ENCODE measurements at regions not wholly inside any gene's neighbourhood (a gene's known extent, or its start where the extent isn't known, plus 50 kb on each side); places are given as distances from the start of the nearest gene placed in this dataset.

DNA sequence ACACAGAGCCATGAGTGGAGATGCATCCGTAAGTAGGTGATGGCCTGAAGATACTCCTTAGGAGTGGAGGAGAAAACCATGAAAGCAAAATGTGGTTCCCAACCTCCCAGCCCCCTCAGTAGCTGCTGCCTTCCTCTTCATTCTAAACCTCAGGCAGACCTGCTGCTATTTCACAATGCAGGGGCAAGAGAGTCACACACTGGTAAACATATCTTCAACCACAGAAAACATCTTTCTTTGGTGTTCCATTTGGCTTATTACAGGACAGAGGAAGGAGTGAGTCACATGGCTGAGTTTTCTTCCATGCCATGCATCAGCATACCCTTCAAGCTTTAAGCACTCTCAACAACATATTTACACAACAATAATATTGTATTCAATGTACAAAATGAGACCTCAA, 342.1 kb downstream of the BMPER start:
- Histone ChIP-seq H3K4me3 (ENCODE audit: low read depth, low read length) (no peak overlapping the region), H3K27ac (no peak overlapping the region), H3K36me3 (replicated peaks) (no peaks in the 10 kb centered on the region), H3K27me3 (replicated peaks) (no peaks in the 10 kb centered on the region)
- TF ChIP-seq, protein P1, sequence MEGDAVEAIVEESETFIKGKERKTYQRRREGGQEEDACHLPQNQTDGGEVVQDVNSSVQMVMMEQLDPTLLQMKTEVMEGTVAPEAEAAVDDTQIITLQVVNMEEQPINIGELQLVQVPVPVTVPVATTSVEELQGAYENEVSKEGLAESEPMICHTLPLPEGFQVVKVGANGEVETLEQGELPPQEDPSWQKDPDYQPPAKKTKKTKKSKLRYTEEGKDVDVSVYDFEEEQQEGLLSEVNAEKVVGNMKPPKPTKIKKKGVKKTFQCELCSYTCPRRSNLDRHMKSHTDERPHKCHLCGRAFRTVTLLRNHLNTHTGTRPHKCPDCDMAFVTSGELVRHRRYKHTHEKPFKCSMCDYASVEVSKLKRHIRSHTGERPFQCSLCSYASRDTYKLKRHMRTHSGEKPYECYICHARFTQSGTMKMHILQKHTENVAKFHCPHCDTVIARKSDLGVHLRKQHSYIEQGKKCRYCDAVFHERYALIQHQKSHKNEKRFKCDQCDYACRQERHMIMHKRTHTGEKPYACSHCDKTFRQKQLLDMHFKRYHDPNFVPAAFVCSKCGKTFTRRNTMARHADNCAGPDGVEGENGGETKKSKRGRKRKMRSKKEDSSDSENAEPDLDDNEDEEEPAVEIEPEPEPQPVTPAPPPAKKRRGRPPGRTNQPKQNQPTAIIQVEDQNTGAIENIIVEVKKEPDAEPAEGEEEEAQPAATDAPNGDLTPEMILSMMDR (IDR thresholded peaks at IDR 0.05; ENCODE audit: low read depth, low read length, missing control alignments): no peak
- in situ Hi-C loops (cut with HindIII; ENCODE audit: low pct_ligation_motif_present, low sequenced_read_pairs): no loop called here
- DNase-seq: no peak

DNA sequence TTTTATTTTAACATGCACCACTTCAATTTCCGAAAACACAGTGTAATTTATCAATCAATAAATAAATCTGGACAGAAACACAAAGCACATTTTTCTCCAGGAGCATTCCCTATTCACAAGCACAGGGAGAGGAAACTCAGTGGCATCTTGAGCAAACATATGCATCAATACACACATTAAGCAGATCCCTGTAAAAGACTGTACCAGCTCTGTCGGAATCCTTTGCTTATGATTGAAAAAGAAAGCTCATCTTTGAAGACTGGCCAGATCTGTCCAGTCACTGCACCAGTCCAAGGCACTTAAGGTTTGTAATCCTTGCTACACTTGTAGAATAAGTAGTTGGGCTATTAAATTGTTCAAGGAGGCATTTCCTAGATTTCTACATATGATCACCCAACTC, 343.9 kb downstream of the BMPER start:
- H3K36me3 ChIP-seq (replicated peaks): no peaks in the 10 kb centered on the region
- in situ Hi-C loops (cut with HindIII; ENCODE audit: low pct_ligation_motif_present, low sequenced_read_pairs): no loop called here
- no peak overlapping the region for H3K4me3 ChIP-seq (ENCODE audit: low read depth, low read length)
- DNase-seq: no peak
- TF ChIP-seq, protein P1 (IDR thresholded peaks at IDR 0.05; ENCODE audit: low read depth, low read length, missing control alignments): no peak
- H3K27ac ChIP-seq: no peak overlapping the region
- H3K27me3 ChIP-seq (replicated peaks): no peaks in the 10 kb centered on the region

DNA sequence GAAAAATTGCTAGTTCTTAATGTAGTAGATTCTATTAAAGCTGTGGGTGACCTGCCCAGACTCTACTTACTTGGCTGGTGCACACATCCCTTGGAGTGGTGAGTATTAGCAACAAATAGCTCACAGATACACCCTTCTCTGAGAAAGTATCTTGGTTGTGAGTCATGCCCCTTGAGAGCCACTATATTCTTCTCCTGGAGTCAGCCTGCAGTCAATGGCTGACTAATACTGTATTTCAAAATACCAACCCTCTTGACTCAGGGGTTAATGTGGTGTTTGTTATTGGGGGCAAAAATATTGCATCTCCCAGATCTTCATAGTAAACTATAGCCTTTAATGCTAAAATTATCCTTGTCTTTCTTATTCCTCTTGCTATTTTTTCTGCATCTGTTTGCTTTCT, 354.9 kb downstream of the BMPER start:
- Histone ChIP-seq H3K36me3 (replicated peaks) (no peaks in the 10 kb centered on the region), H3K27me3 (replicated peaks) (no peaks in the 10 kb centered on the region), H3K27ac (peak overlapping the region; percentile 39), H3K4me3 (ENCODE audit: low read depth, low read length) (no peak overlapping the region)
- TF ChIP-seq, protein P1 (IDR thresholded peaks at IDR 0.05; ENCODE audit: low read depth, low read length, missing control alignments): no peak
- in situ Hi-C loops (cut with HindIII; ENCODE audit: low pct_ligation_motif_present, low sequenced_read_pairs): no loop called here
- DNase-seq: peak; percentile 90

GRCh38 chr7:34263168-34263567, 357.8 kb downstream of the BMPER start:
- H3K36me3 ChIP-seq (replicated peaks): no peaks in the 10 kb centered on the region
- H3K27ac ChIP-seq: no peak overlapping the region
- in situ Hi-C loops (cut with HindIII; ENCODE audit: low pct_ligation_motif_present, low sequenced_read_pairs): no loop called here
- H3K27me3 ChIP-seq (replicated peaks): no peaks in the 10 kb centered on the region
- no peak overlapping the region for H3K4me3 ChIP-seq (ENCODE audit: low read depth, low read length)
- DNase-seq: no peak
- TF ChIP-seq, protein P1 (IDR thresholded peaks at IDR 0.05; ENCODE audit: low read depth, low read length, missing control alignments): no peak

DNA sequence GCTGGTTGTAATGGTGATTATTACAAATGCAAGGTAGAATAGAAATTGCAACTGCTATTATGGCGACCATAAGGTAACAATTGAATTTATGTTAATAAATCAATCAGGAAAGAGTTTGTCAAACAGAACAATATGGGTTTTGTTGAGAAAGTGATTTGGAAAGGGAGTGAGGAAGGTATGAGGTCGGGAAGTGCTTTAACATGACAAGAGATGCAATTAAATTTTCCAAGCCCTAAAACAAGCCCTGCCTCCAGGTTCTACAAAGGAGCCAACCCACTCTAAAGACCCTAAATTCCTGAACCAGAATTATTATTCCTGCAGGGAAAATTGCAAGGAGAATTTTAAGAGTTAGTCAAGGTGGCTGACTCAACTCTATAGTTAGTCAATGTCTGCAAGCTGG, 363.7 kb downstream of the BMPER start:
- no peak for DNase-seq
- Histone ChIP-seq H3K4me3 (ENCODE audit: low read depth, low read length) (no peak overlapping the region), H3K27me3 (replicated peaks) (no peaks in the 10 kb centered on the region), H3K36me3 (replicated peaks) (no peaks in the 10 kb centered on the region), H3K27ac (no peak overlapping the region)
- in situ Hi-C loops (cut with HindIII; ENCODE audit: low pct_ligation_motif_present, low sequenced_read_pairs): no loop called here
- TF ChIP-seq, protein P1 (IDR thresholded peaks at IDR 0.05; ENCODE audit: low read depth, low read length, missing control alignments): no peak

- DNase-seq: no peak
- Histone ChIP-seq H3K27me3 (replicated peaks) (no peaks in the 10 kb centered on the region), H3K4me3 (ENCODE audit: low read depth, low read length) (no peak overlapping the region), H3K36me3 (replicated peaks) (no peaks in the 10 kb centered on the region), H3K27ac (no peak overlapping the region)
- in situ Hi-C loops (cut with HindIII; ENCODE audit: low pct_ligation_motif_present, low sequenced_read_pairs): no loop called here
- TF ChIP-seq, protein P1 (IDR thresholded peaks at IDR 0.05; ENCODE audit: low read depth, low read length, missing control alignments): no peak
Measured at GRCh38 chr7:34275624-34276023, 370.3 kb downstream of the BMPER start.
